ENCODE measurements at regions not wholly inside any gene's neighbourhood (a gene's known extent, or its start where the extent isn't known, plus 50 kb on each side); places are given as distances from the start of the nearest gene placed in this dataset.
A peak's percentile ranks its signal among the peaks of the same experiment; 100 is the strongest.

DNA sequence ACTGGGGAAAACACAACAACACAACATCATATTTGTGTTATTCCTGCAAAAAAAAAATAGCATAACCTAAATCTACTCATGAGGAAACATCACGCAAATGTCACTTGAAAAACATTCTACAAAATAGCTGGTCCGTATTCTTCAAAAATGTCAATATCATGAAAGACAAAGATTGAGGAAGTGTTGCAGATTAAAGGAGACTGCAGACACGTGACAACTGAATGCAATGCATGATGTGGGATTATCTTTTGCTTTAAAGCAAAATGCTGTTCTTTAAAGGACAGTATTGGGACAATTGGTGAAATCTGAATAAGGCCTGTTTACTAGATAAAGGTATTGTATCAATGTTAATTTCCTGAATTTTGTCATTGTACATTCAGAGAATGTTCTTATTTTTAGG is 157.7 kb downstream of the SMIM20 start:
- H2AFZ ChIP-seq (ENCODE audit: low read depth, low read length) = no peak overlapping the region
- H3K36me3 ChIP-seq (ENCODE audit: control insufficient read depth in 1 of 2, insufficient read depth in 2 of 2, low read depth in 1 of 2, low read length in 2 of 2) = no peaks in the 10 kb centered on the region
- H3K9ac ChIP-seq (ENCODE audit: low read length) = no peak overlapping the region
- no peak overlapping the region for H3K4ac ChIP-seq (ENCODE audit: low read depth in 1 of 2, low read length in 2 of 2)
- H4K91ac ChIP-seq (ENCODE audit: low read length) = no peak overlapping the region
- 93% methylated on average over 3 of the region's 3 CpGs for WGBS
- H3K27ac ChIP-seq (ENCODE audit: low read length, poor library complexity, severe bottlenecking) = no peak overlapping the region
- no peak overlapping the region for H2BK12ac ChIP-seq (ENCODE audit: low read length in 2 of 2)
- H3K79me1 ChIP-seq (replicated peaks; ENCODE audit: low read length, poor library complexity, severe bottlenecking) = no peaks in the 10 kb centered on the region
- no peak overlapping the region for H3K4me3 ChIP-seq (ENCODE audit: insufficient read depth in 1 of 2, low read depth in 1 of 2, low read length in 2 of 2)
- no peak overlapping the region for H2BK5ac ChIP-seq (ENCODE audit: low read depth, low read length, poor library complexity, severe bottlenecking)
- H2BK120ac ChIP-seq (ENCODE audit: low read depth, low read length) = no peak overlapping the region
- H3K23ac ChIP-seq (ENCODE audit: low read length in 2 of 2) = no peak overlapping the region
- DNase-seq = no peak
- no peak overlapping the region for H2AK5ac ChIP-seq (ENCODE audit: low read length, severe bottlenecking)
- H2BK15ac ChIP-seq (ENCODE audit: low read depth, poor library complexity, severe bottlenecking) = no peak overlapping the region
- H3K14ac ChIP-seq (ENCODE audit: low read length in 2 of 2) = no peak overlapping the region
- H3K4me2 ChIP-seq (ENCODE audit: low read length, poor library complexity, severe bottlenecking) = no peak overlapping the region
- no peaks in the 10 kb centered on the region for H3K4me1 ChIP-seq (ENCODE audit: control insufficient read depth, insufficient read depth, low read depth, low read length)
- H3K9me3 ChIP-seq (ENCODE audit: control insufficient read depth, low read length) = peaks cover 5% of the 10 kb centered on the region
- no peaks in the 10 kb centered on the region for H3K27me3 ChIP-seq (ENCODE audit: control insufficient read depth in 1 of 2, insufficient read depth in 1 of 2, low read length in 2 of 2)
- no peak overlapping the region for H3K18ac ChIP-seq (ENCODE audit: low read depth in 1 of 2, low read length in 2 of 2)
- H4K8ac ChIP-seq (ENCODE audit: low read length) = no peak overlapping the region

DNA sequence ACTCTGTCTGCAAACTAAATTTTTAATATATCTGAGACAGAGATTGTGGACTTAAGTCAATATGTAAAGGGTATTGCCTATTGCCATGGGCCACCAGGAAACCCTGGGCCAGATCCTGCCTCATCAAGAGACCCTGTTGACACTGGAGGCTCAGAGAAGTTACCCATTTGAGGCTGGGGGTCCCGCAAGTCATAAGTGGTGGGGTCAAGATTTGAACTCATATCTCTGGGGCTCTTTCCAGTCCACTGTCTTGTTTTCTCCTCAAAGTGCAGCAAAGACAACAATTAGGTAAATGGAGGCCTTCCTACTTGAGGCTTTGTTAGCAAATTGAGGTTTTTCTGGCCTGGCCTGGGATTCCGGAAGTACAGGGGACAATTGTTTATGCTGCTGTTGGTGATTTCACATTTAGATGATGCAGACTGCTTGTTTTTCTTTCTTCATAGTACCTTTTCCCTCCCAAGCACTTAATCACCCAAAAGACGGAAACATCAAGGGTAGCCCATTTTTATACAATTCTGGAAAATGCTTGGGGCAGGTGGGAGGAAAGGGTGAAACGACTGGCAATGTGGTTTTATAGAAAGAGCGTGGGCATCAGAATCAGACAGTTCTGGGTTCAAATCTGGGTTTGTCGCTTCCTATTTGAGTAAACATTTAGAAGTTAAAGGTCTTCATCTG is 160.0 kb downstream of the SMIM20 start:
- Histone ChIP-seq H3K27ac (ENCODE audit: low read length, poor library complexity, severe bottlenecking) (no peak overlapping the region), H3K36me3 (ENCODE audit: control insufficient read depth in 1 of 2, insufficient read depth in 2 of 2, low read depth in 1 of 2, low read length in 2 of 2) (no peaks in the 10 kb centered on the region), H2BK15ac (ENCODE audit: low read depth, poor library complexity, severe bottlenecking) (no peak overlapping the region), H3K79me1 (replicated peaks; ENCODE audit: low read length, poor library complexity, severe bottlenecking) (no peaks in the 10 kb centered on the region), H3K14ac (ENCODE audit: low read length in 2 of 2) (no peak overlapping the region), H3K18ac (ENCODE audit: low read depth in 1 of 2, low read length in 2 of 2) (no peak overlapping the region), H2AFZ (ENCODE audit: low read depth, low read length) (no peak overlapping the region), H4K91ac (ENCODE audit: low read length) (no peak overlapping the region), H2BK120ac (ENCODE audit: low read depth, low read length) (no peak overlapping the region), H3K9me3 (ENCODE audit: control insufficient read depth, low read length) (peaks cover 5% of the 10 kb centered on the region), H3K4me3 (ENCODE audit: insufficient read depth in 1 of 2, low read depth in 1 of 2, low read length in 2 of 2) (no peak overlapping the region), H2BK12ac (ENCODE audit: low read length in 2 of 2) (no peak overlapping the region), H3K4me1 (ENCODE audit: control insufficient read depth, insufficient read depth, low read depth, low read length) (no peaks in the 10 kb centered on the region), H2BK5ac (ENCODE audit: low read depth, low read length, poor library complexity, severe bottlenecking) (no peak overlapping the region), H2AK5ac (ENCODE audit: low read length, severe bottlenecking) (no peak overlapping the region), H4K8ac (ENCODE audit: low read length) (no peak overlapping the region), H3K9ac (ENCODE audit: low read length) (peak overlapping the region; percentile 52), H3K4ac (ENCODE audit: low read depth in 1 of 2, low read length in 2 of 2) (no peak overlapping the region), H3K27me3 (ENCODE audit: control insufficient read depth in 1 of 2, insufficient read depth in 1 of 2, low read length in 2 of 2) (no peaks in the 10 kb centered on the region), H3K23ac (ENCODE audit: low read length in 2 of 2) (no peak overlapping the region), H3K4me2 (ENCODE audit: low read length, poor library complexity, severe bottlenecking) (no peak overlapping the region)
- WGBS = 86% methylated on average over 3 of the region's 6 CpGs
- no peak for DNase-seq

DNA sequence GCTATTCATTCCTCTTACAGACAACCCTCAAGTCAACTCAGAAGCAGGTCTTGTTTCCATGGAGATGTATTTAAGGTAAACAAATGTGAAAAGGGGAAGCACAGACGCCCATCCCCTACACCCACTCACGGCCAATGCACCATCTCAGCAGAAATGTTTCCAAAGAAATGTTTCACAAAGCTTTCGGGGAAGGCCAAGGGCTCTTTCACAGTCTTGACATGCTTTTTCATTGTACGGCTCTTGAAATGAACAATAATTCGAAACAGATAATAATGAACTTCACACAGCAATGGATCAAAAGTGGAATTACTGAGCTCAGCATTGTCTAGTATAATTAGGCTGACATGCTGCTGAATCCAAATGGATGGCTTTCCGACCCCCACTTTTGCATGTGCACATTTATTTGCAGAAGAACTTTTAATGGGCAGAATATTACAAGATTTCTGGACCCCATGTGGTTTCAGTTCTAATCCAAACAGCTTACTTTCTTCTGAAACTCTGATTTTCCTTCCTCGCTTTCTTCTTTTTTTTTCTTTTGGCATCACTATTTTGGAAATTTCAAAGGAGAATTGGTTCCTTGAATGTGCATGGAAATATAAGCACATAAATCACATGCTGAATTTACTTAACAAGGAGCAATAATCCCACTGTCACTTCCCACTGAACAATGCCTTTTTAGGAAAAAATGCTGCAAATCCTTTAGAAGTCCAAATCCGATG is 160.9 kb downstream of the SMIM20 start:
- Histone ChIP-seq H3K9ac (ENCODE audit: low read length) (peak overlapping the region; percentile 52), H3K27me3 (ENCODE audit: control insufficient read depth in 1 of 2, insufficient read depth in 1 of 2, low read length in 2 of 2) (no peaks in the 10 kb centered on the region), H3K27ac (ENCODE audit: low read length, poor library complexity, severe bottlenecking) (no peak overlapping the region), H2BK5ac (ENCODE audit: low read depth, low read length, poor library complexity, severe bottlenecking) (no peak overlapping the region), H3K4me1 (ENCODE audit: control insufficient read depth, insufficient read depth, low read depth, low read length) (no peaks in the 10 kb centered on the region), H2BK120ac (ENCODE audit: low read depth, low read length) (no peak overlapping the region), H3K4me3 (ENCODE audit: insufficient read depth in 1 of 2, low read depth in 1 of 2, low read length in 2 of 2) (no peak overlapping the region), H2AK5ac (ENCODE audit: low read length, severe bottlenecking) (no peak overlapping the region), H4K8ac (ENCODE audit: low read length) (no peak overlapping the region), H3K4me2 (ENCODE audit: low read length, poor library complexity, severe bottlenecking) (no peak overlapping the region), H3K9me3 (ENCODE audit: control insufficient read depth, low read length) (peaks cover 5% of the 10 kb centered on the region), H3K14ac (ENCODE audit: low read length in 2 of 2) (no peak overlapping the region), H3K18ac (ENCODE audit: low read depth in 1 of 2, low read length in 2 of 2) (no peak overlapping the region), H2BK12ac (ENCODE audit: low read length in 2 of 2) (no peak overlapping the region), H3K4ac (ENCODE audit: low read depth in 1 of 2, low read length in 2 of 2) (no peak overlapping the region), H3K23ac (ENCODE audit: low read length in 2 of 2) (no peak overlapping the region), H3K79me1 (replicated peaks; ENCODE audit: low read length, poor library complexity, severe bottlenecking) (no peaks in the 10 kb centered on the region), H2BK15ac (ENCODE audit: low read depth, poor library complexity, severe bottlenecking) (no peak overlapping the region), H4K91ac (ENCODE audit: low read length) (no peak overlapping the region), H2AFZ (ENCODE audit: low read depth, low read length) (no peak overlapping the region), H3K36me3 (ENCODE audit: control insufficient read depth in 1 of 2, insufficient read depth in 2 of 2, low read depth in 1 of 2, low read length in 2 of 2) (no peaks in the 10 kb centered on the region)
- WGBS = 75% methylated on average over 7 of the region's 8 CpGs
- DNase-seq = peak; percentile 13

DNA sequence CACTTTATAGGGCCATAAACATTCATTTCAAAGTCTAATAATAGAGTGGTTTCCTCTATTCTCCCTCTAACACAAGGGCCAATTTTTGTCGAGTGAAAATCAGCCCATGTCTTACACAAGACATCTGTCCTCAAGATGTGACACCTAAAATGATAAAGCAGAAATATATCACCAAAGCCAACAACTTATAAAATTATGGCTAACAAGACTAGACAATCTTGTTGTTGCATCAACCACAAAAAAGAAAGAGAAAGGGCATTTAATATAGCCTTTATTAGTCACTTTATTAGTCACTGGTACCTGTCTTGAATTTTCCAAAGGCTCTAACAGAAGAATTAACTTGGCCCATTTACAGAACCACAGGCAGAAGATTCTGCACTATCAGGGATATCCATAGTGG is 161.6 kb downstream of the SMIM20 start:
- WGBS = 65% methylated on average over 1 of the region's 1 CpG
- Histone ChIP-seq H3K4me1 (ENCODE audit: control insufficient read depth, insufficient read depth, low read depth, low read length) (no peaks in the 10 kb centered on the region), H3K27me3 (ENCODE audit: control insufficient read depth in 1 of 2, insufficient read depth in 1 of 2, low read length in 2 of 2) (peaks cover 0 to 5% of the 10 kb centered on the region in 2 experiments), H2BK12ac (ENCODE audit: low read length in 2 of 2) (no peak overlapping the region), H3K18ac (ENCODE audit: low read depth in 1 of 2, low read length in 2 of 2) (no peak overlapping the region), H3K27ac (ENCODE audit: low read length, poor library complexity, severe bottlenecking) (no peak overlapping the region), H3K9me3 (ENCODE audit: control insufficient read depth, low read length) (peaks cover 5% of the 10 kb centered on the region), H3K36me3 (ENCODE audit: control insufficient read depth in 1 of 2, insufficient read depth in 2 of 2, low read depth in 1 of 2, low read length in 2 of 2) (no peaks in the 10 kb centered on the region), H3K23ac (ENCODE audit: low read length in 2 of 2) (no peak overlapping the region), H2BK120ac (ENCODE audit: low read depth, low read length) (no peak overlapping the region), H4K8ac (ENCODE audit: low read length) (no peak overlapping the region), H3K9ac (ENCODE audit: low read length) (peak overlapping the region; percentile 52), H2AFZ (ENCODE audit: low read depth, low read length) (no peak overlapping the region), H3K4ac (ENCODE audit: low read depth in 1 of 2, low read length in 2 of 2) (no peak overlapping the region), H2BK5ac (ENCODE audit: low read depth, low read length, poor library complexity, severe bottlenecking) (no peak overlapping the region), H2BK15ac (ENCODE audit: low read depth, poor library complexity, severe bottlenecking) (no peak overlapping the region), H3K4me2 (ENCODE audit: low read length, poor library complexity, severe bottlenecking) (no peak overlapping the region), H3K79me1 (replicated peaks; ENCODE audit: low read length, poor library complexity, severe bottlenecking) (no peaks in the 10 kb centered on the region), H4K91ac (ENCODE audit: low read length) (no peak overlapping the region), H3K14ac (ENCODE audit: low read length in 2 of 2) (no peak overlapping the region), H2AK5ac (ENCODE audit: low read length, severe bottlenecking) (no peak overlapping the region), H3K4me3 (ENCODE audit: insufficient read depth in 1 of 2, low read depth in 1 of 2, low read length in 2 of 2) (no peak overlapping the region)
- DNase-seq = no peak
